ENCODE measurements at regions not wholly inside any gene's neighbourhood (a gene's known extent, or its start where the extent isn't known, plus 50 kb on each side); places are given as distances from the start of the nearest gene placed in this dataset.

- FAIRE-seq (no peak), DNase-seq (ENCODE audit: low spot score) (no peak)
These were observed 648.6 kb upstream of the CELF2 start for GRCh38 chr10:10368951-10369576.

- FAIRE-seq (no peak), DNase-seq (ENCODE audit: low spot score) (no peak)
These were observed 631.8 kb upstream of the CELF2 start for GRCh38 chr10:10385831-10386230.

- DNase-seq (ENCODE audit: low spot score) = no peak
- FAIRE-seq = no peak
These were observed 628.5 kb upstream of the CELF2 start for GRCh38 chr10:10389182-10389581.

- FAIRE-seq = no peak
These were observed 625.2 kb upstream of the CELF2 start for GRCh38 chr10:10392511-10392910.

GRCh38 chr10:10394933-10395658 is 622.6 kb upstream of the CELF2 start:
- FAIRE-seq (no peak), DNase-seq (ENCODE audit: low spot score) (no peak)

More at GRCh38 chr10:10392511-10392910, 625.2 kb upstream of the CELF2 start:
- DNase-seq (ENCODE audit: low spot score) = no peak

- FAIRE-seq (no peak), DNase-seq (ENCODE audit: low spot score) (no peak)
These were observed 621.1 kb upstream of the CELF2 start for GRCh38 chr10:10396601-10397000.

GRCh38 chr10:10397906-10398305 is 619.8 kb upstream of the CELF2 start:
- DNase-seq (ENCODE audit: low spot score) (no peak), FAIRE-seq (no peak)

- DNase-seq (ENCODE audit: low spot score) = no peak
- FAIRE-seq = no peak
These were observed 613.9 kb upstream of the CELF2 start for GRCh38 chr10:10403762-10404161.

- FAIRE-seq (no peak), DNase-seq (ENCODE audit: low spot score) (no peak)
These were observed 600.0 kb upstream of the CELF2 start for GRCh38 chr10:10417671-10418070.

- FAIRE-seq (no peak), DNase-seq (ENCODE audit: low spot score) (no peak)
These were observed 599.3 kb upstream of the CELF2 start for GRCh38 chr10:10418387-10418786.

- FAIRE-seq (no peak), DNase-seq (ENCODE audit: low spot score) (no peak)
These were observed 596.6 kb upstream of the CELF2 start for GRCh38 chr10:10421071-10421470.

GRCh38 chr10:10431422-10432066 is 586.1 kb upstream of the CELF2 start:
- no peak for FAIRE-seq
- no peak for DNase-seq (ENCODE audit: low spot score)

GRCh38 chr10:10432296-10433035 is 585.2 kb upstream of the CELF2 start:
- FAIRE-seq (no peak), DNase-seq (ENCODE audit: low spot score) (no peak)

- DNase-seq (ENCODE audit: low spot score) (no peak), FAIRE-seq (no peak)
These were observed 583.4 kb upstream of the CELF2 start for GRCh38 chr10:10434312-10434711.

- FAIRE-seq (no peak), DNase-seq (ENCODE audit: low spot score) (no peak)
These were observed 579.8 kb upstream of the CELF2 start for GRCh38 chr10:10437886-10438285.

- FAIRE-seq = no peak
- DNase-seq (ENCODE audit: low spot score) = no peak
These were observed 579.2 kb upstream of the CELF2 start for GRCh38 chr10:10438335-10439100.

GRCh38 chr10:10456856-10457255 is 560.8 kb upstream of the CELF2 start:
- FAIRE-seq (no peak), DNase-seq (ENCODE audit: low spot score) (no peak)

- FAIRE-seq (no peak), DNase-seq (ENCODE audit: low spot score) (no peak)
These were observed 557.2 kb upstream of the CELF2 start for GRCh38 chr10:10460451-10460850.

- FAIRE-seq (no peak), DNase-seq (ENCODE audit: low spot score) (no peak)
These were observed 555.3 kb upstream of the CELF2 start for GRCh38 chr10:10462151-10462941.

GRCh38 chr10:10471758-10472157 is 545.9 kb upstream of the CELF2 start:
- DNase-seq (ENCODE audit: low spot score) (no peak), FAIRE-seq (no peak)

All from RCC 7860 (cell line).